Kidney (tissue), 13 donors: ENCODE measurements at regions not wholly inside any gene's neighbourhood (a gene's known extent, or its start where the extent isn't known, plus 50 kb on each side); places are given as distances from the start of the nearest gene placed in this dataset.

Source experiments
- DNase-seq, 5 donors: peaks; one replicate each; pipeline ENCODE4 v3.0.0-alpha.2; 2013 to 2020
- FAIRE-seq: peaks from 2 replicates; lab custom pipeline; 2012; peaks lifted over from hg19 to GRCh38; lab: Jason Lieb, UNC
- H3K27ac ChIP-seq, 2 donors: one replicate each; pipeline ENCODE4 v1.7.0; 2013; ENCODE audit warnings: low read depth in 2 of 2, low read length in 2 of 2, inconsistent platforms in 1 of 2
- H3K27me3 ChIP-seq: one replicate; pipeline ENCODE4 v1.7.1; 2013; ENCODE audit warnings: low read length, inconsistent platforms; ENCODE audit not compliant: control insufficient read depth, insufficient read depth
- H3K36me3 ChIP-seq, 3 donors: one replicate each; pipeline versions ENCODE4 v1.7.0 to v1.7.1; 2013; ENCODE audit warnings: low read length in 3 of 3, control low read depth in 1 of 3, inconsistent platforms in 1 of 3; ENCODE audit not compliant: insufficient read depth in 3 of 3, control insufficient read depth in 2 of 3
- H3K4me1 ChIP-seq, 3 donors: one replicate each; pipeline versions ENCODE4 v1.7.0 to v1.7.1; 2013; ENCODE audit warnings: low read length in 3 of 3, inconsistent platforms in 1 of 3, low read depth in 1 of 3; ENCODE audit not compliant: control insufficient read depth in 2 of 3, insufficient read depth in 2 of 3
- H3K4me3 ChIP-seq, 3 donors: one replicate each; pipeline versions ENCODE4 v1.7.0 to v1.8.1; 2013; ENCODE audit warnings: low read length in 3 of 3, control low read depth in 1 of 3, inconsistent platforms in 1 of 3
- H3K9ac ChIP-seq, 3 donors: one replicate each; pipeline versions ENCODE4 v1.7.0 to v1.7.1; 2013; ENCODE audit warnings: low read length in 3 of 3, control low read depth in 1 of 3, inconsistent platforms in 1 of 3
- H3K9me3 ChIP-seq, 3 donors: one replicate each; pipeline versions ENCODE4 v1.7.0 to v1.7.1; 2013; ENCODE audit warnings: low read length in 3 of 3, control low read depth in 1 of 3, inconsistent platforms in 1 of 3; ENCODE audit not compliant: control insufficient read depth in 2 of 3, insufficient read depth in 1 of 3
- CTCF ChIP-seq: IDR thresholded peaks from 3 replicates; pipeline ENCODE4 v1.5.1; 2012; ENCODE audit warnings: mild to moderate bottlenecking, moderate library complexity, borderline replicate concordance; ENCODE audit not compliant: insufficient read depth; ENCODE audit errors: extremely low read depth
- intact Hi-C: fragments of 100-400 bp; cut with DNase I; formaldehyde crosslinking; loops from one replicate; pipeline ENCODE4 v1.11.1; 2022
- donor health status: control.
- donor health status: control.
- donor health status: control.
- donor health status: control.
- donor health status: control.
- donor health status: DM: yes; HTN: yes; CAD: no.
- donor health status: Normal renal cell carcinoma (clear cell type).

GRCh38 chr5:159416438-159416837, 86.2 kb upstream of the IL12B start:
- Histone ChIP-seq H3K4me3 (no peak overlapping the region), H3K27ac (no peak overlapping the region), H3K9ac (no peak overlapping the region), H3K36me3 (no peaks in the 10 kb centered on the region), H3K9me3 (no peaks in the 10 kb centered on the region), H3K4me1 (no peaks in the 10 kb centered on the region), H3K27me3 (no peaks in the 10 kb centered on the region)
- no peak for FAIRE-seq
- TF ChIP-seq CTCF, result no peak
- no peak for DNase-seq
- intact Hi-C loops, result no loop called here

- Histone ChIP-seq H3K27me3 (no peaks in the 10 kb centered on the region), H3K36me3 (no peaks in the 10 kb centered on the region), H3K4me1 (no peaks in the 10 kb centered on the region), H3K4me3 (no peak overlapping the region), H3K9me3 (no peaks in the 10 kb centered on the region), H3K9ac (no peak overlapping the region), H3K27ac (no peak overlapping the region)
- TF ChIP-seq CTCF, result no peak
- FAIRE-seq, result no peak
- intact Hi-C loops, result no loop called here
- no peak for DNase-seq
Measured at GRCh38 chr5:159417170-159417569, 86.9 kb upstream of the IL12B start.

GRCh38 chr5:159419576-159419975, 89.3 kb upstream of the IL12B start:
- DNase-seq (no peak), FAIRE-seq (no peak)
- H3K27me3 ChIP-seq, result no peaks in the 10 kb centered on the region
- H3K4me1 ChIP-seq, result no peaks in the 10 kb centered on the region
- H3K36me3 ChIP-seq, result no peaks in the 10 kb centered on the region
- no peak overlapping the region for H3K27ac ChIP-seq
- TF ChIP-seq CTCF, result no peak
- no peak overlapping the region for H3K4me3 ChIP-seq
- intact Hi-C loops, result no loop called here
- H3K9ac ChIP-seq, result no peak overlapping the region
- H3K9me3 ChIP-seq, result no peaks in the 10 kb centered on the region

- Histone ChIP-seq H3K27me3 (no peaks in the 10 kb centered on the region), H3K9ac (no peak overlapping the region), H3K4me3 (no peak overlapping the region), H3K9me3 (no peaks in the 10 kb centered on the region), H3K4me1 (no peaks in the 10 kb centered on the region), H3K27ac (no peak overlapping the region), H3K36me3 (no peaks in the 10 kb centered on the region)
- intact Hi-C loops, result no loop called here
- FAIRE-seq (no peak), DNase-seq (no peak)
- TF ChIP-seq CTCF, result no peak
Measured at GRCh38 chr5:159420940-159421339, 90.7 kb upstream of the IL12B start.
